Activated CD8-positive, alpha-beta memory T cell treated with anti-CD3 and anti-CD28 coated beads, Interleukin-2, amount 50 U/mL, for 1 hour (primary cell): ENCODE measurements at regions not wholly inside any gene's neighbourhood (a gene's known extent, or its start where the extent isn't known, plus 50 kb on each side); places are given as distances from the start of the nearest gene placed in this dataset.
"Not testable (repeated sequence)": the region's sequence is repeated elsewhere in the genome, so short reads cannot be mapped to it uniquely, and the experiment has no call there.

Experiments
- DNase-seq: peaks from one replicate; pipeline ENCODE4 v3.0.0-alpha.2; 2020; ENCODE audit errors: extremely low read depth

- no peak for DNase-seq
Observed at GRCh38 chr1:5140962-5141361, 486.6 kb downstream of the AJAP1 start.

DNA sequence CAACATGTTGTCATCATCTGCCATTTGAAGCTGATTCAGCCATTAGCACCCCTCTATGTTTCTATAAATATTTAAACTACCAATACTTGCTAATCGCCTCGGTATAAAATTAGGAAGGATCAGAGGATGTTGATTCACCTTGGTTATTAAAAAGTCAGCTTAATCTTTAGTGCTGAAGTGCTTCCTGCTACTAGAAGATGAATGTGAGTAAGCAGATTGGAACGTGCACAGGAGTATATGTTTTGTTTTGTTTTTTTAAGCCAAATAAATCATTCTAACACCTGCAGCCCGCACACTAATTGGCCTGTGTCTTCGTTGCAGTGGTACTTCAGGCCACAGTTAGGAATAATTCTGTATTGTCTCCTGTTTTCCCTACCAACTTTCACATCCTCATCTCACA is 485.7 kb downstream of the AJAP1 start:
- no peak for DNase-seq

DNA sequence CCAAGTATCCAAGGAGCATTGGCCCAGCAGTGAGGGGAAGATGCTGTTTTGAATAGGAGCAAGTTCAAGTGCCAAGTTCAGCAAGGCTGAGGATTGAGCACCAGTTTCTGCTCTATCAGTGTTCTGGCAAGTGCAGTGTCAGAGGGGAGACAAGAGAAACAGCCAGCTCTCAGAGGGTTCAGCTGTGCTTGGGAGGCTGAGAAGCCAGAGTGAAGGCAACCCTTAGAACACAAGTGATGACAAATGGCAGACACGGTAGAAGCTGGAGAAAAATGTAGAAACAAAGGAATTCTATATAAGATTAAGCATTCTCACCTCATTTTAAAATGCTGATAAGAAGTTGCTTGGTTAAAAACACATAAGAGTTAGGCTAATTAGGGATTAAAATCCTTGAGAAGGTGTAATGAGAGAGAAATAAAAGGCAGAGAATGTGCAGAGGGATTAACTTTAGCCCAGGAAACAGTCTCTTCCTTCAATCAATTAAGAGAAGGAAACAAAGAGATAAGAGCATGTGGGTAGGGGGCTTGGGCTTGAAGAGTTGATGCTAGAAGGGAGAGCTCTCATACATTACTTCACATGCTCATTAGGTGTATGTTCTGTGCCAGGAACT is 475.4 kb downstream of the AJAP1 start:
- no peak for DNase-seq

DNA sequence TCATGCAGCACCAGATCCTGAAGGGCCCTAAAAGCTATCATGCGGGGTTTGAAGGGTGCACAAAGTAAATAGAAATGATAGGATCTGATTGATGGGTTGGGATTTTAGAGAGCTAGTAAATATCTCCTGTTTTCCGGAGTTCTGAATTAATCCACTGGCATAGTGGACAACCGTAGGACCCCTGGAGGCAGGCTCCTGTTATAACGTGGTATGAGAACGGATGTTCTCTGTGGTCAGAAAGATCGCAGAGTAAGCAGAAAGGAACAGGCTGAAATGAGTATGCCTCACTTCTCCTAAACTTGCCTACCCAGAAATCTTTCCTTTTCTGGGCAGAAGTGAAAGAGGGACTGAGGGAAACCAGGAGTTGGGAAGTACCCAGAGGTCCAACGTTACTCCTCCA is 470.8 kb downstream of the AJAP1 start:
- DNase-seq, result no peak

- DNase-seq, result no peak
Observed at GRCh38 chr1:5120559-5120958, 466.1 kb downstream of the AJAP1 start.

- no peak for DNase-seq
Observed at GRCh38 chr1:5119366-5120234, 465.2 kb downstream of the AJAP1 start.

DNA sequence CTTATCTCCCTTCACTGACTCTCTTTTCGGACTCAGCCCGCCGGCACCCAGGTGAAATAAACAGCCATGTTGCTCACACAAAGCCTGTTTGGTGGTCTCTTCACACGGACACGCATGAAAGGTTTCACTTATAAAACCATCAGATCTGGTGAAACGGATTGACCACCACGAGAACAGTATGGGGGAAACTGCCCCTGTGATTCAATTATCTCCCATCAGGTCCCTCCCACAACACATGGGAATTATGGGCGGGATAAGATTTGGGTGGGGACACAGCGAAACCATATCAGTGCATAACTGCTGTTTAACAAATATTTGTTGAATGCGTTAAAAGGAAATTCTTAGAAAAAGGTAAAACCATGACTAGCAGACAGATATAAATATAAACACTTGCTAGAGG is 464.4 kb downstream of the AJAP1 start:
- DNase-seq, result not testable (repeated sequence)

GRCh38 chr1:5118292-5118691 is 463.9 kb downstream of the AJAP1 start:
- DNase-seq, result not testable (repeated sequence)

GRCh38 chr1:5111581-5111980 is 457.2 kb downstream of the AJAP1 start:
- no peak for DNase-seq

- no peak for DNase-seq
Observed at GRCh38 chr1:5110508-5110907, 456.1 kb downstream of the AJAP1 start.

- DNase-seq, result no peak
Observed at GRCh38 chr1:5109633-5110032, 455.2 kb downstream of the AJAP1 start.

- no peak for DNase-seq
Observed at GRCh38 chr1:5108740-5109139, 454.3 kb downstream of the AJAP1 start.

DNA sequence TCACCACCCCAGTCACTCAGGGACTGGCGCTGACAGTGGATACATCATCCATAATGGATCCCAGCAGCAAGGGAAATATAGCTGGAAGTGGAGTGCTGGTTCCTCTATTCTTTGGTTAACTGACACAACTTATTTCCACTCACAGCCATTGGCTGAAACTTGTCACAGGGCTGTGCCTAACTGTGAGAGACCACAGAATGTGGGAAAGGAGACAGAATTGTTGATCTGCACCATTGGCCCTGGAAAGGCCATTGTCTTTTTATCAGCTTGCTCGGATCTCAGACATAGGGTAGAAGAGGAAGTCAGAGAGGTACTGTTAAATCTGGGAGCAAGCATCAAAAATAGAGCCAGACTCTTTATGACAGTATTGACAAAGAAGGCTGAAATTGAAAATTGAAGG is 451.3 kb downstream of the AJAP1 start:
- no peak for DNase-seq

DNA sequence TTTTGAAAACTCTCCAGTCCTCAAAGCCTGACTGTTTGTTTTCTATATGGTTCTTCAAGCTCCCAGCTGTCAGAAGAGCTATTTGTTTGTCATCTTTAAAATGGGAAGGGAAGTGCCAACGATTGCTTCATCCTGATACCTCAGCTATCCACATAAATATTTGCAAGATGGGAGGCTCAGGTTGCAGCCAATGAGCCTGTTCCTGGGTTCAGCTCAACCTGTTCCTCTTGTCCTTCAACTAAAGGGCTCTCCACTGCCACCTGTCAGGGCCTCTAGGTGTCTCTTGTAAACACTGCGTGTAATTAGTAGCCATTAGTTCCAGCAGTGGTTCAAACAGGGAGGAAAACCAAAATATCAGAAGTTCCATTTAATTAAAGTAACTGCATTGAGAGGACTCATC is 445.1 kb downstream of the AJAP1 start:
- DNase-seq, result no peak

GRCh38 chr1:5098981-5099385 is 444.6 kb downstream of the AJAP1 start:
- no peak for DNase-seq

- DNase-seq, result no peak
Observed at GRCh38 chr1:5093042-5093441, 438.6 kb downstream of the AJAP1 start.

GRCh38 chr1:5084676-5085075 is 430.3 kb downstream of the AJAP1 start:
- DNase-seq, result no peak

GRCh38 chr1:5067246-5067645 is 412.8 kb downstream of the AJAP1 start:
- DNase-seq, result no peak

DNA sequence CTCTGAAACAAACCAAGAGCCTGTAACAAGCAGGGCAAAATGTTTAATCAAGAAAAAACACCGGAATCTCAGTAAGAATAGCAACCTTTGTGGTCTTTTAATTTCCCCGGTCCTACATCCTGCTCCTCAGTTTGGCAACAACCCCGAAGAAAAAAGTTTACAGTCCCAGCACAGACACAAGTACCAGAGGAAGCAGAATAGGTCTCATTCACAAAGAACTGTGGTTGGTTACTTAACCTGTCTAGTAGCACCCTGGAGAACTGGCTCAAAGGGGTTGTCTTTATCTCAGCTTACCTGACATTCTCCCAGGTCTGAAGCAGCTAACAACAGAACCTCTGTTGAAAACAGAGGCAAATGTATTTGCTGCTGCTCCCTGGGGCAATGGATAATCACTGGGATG is 399.3 kb downstream of the AJAP1 start:
- no peak for DNase-seq

GRCh38 chr1:5029136-5029535 is 374.7 kb downstream of the AJAP1 start:
- no peak for DNase-seq

GRCh38 chr1:5012249-5012648 is 357.8 kb downstream of the AJAP1 start:
- no peak for DNase-seq

GRCh38 chr1:5010656-5011055 is 356.2 kb downstream of the AJAP1 start:
- no peak for DNase-seq

DNA sequence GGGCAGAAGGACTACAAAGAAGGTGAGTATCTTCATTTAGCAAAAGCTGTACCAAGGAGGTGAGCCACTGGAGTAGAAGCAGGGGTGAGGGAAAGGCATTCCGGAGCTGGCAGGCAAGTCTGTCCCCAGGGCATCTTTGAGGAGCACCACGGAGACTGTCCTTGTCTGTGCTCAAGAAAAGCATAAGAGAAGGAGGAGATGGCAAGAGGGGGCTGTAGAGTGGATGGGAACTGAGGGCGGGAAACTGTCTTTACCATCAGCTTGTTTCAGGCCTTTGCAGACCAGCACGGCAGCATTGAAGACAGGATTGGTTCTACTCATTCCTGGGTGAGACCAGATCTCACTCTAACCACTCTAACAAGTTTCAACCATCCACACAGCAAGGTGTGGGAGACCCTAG is 355.8 kb downstream of the AJAP1 start:
- no peak for DNase-seq
